PC-9 (cell line): ENCODE measurements at regions not wholly inside any gene's neighbourhood (a gene's known extent, or its start where the extent isn't known, plus 50 kb on each side); places are given as distances from the start of the nearest gene placed in this dataset.

Experiments
- BruUV-seq: library from RNA; stranded (reverse); fragments of 400-500 nt; replicated peaks from 2 replicates; lab custom pipeline; 2021; lab: Mats Ljungman, UMichigan
- CTCF ChIA-PET: fragments of 300-600 bp; sonication (Branson Sonifier 250); formaldehyde crosslinking; loops from one replicate; lab custom pipeline; 2022; ENCODE audit warnings: antibody characterized with exemption; lab: Charles Lee
- POLR2A ChIA-PET: fragments of 300-600 bp; sonication (Branson Sonifier 250); formaldehyde crosslinking; loops from one replicate; lab custom pipeline; 2022; ENCODE audit warnings: antibody characterized with exemption; ENCODE audit not compliant: unreplicated experiment; lab: Charles Lee
- DNase-seq, 2 experiments: peaks; one replicate each; pipeline versions ENCODE4 v3.0.0 to v3.0.0-alpha.2; 2015 to 2022; ENCODE audit warnings: mixed read lengths in 1 of 2
- H2AFZ ChIP-seq: fragments of 200-600 bp; sonication (generic); 2 replicates; pipeline ENCODE4 v1.8.1; 2017; ENCODE audit warnings: antibody characterized with exemption
- H3F3A ChIP-seq: fragments of 200-600 bp; sonication (generic); 2 replicates; pipeline ENCODE4 v1.8.1; 2017; ENCODE audit warnings: antibody characterized with exemption, mild to moderate bottlenecking, low read depth; ENCODE audit not compliant: insufficient read depth
- H3K27ac ChIP-seq: fragments of 200-600 bp; sonication (generic); 2 replicates; pipeline ENCODE4 v1.6.1; 2016; ENCODE audit warnings: mixed run types
- H3K27me3 ChIP-seq: fragments of 200-600 bp; sonication (generic); 2 replicates; pipeline ENCODE4 v1.6.1; 2016; ENCODE audit warnings: low read depth, mixed run types; ENCODE audit not compliant: insufficient read depth
- H3K36me3 ChIP-seq: fragments of 200-600 bp; sonication (generic); 2 replicates; pipeline ENCODE4 v1.6.1; 2016; ENCODE audit warnings: low read depth, mixed run types
- H3K4me1 ChIP-seq: fragments of 200-600 bp; sonication (generic); replicated peaks from 2 replicates; pipeline ENCODE4 v1.6.1; 2016; ENCODE audit warnings: mixed run types; ENCODE audit not compliant: insufficient read depth
- H3K4me2 ChIP-seq: fragments of 200-600 bp; sonication (generic); 2 replicates; pipeline ENCODE4 v1.6.1; 2017; ENCODE audit warnings: mixed run types
- H3K4me3 ChIP-seq: fragments of 200-600 bp; sonication (generic); 2 replicates; pipeline ENCODE4 v1.6.1; 2016; ENCODE audit warnings: mixed run types
- H3K79me2 ChIP-seq: fragments of 200-600 bp; sonication (generic); 2 replicates; pipeline ENCODE4 v1.6.1; 2017; ENCODE audit warnings: low read depth, mixed run types
- H3K9me2 ChIP-seq: fragments of 200-600 bp; sonication (generic); 2 replicates; pipeline ENCODE4 v1.8.1; 2017; ENCODE audit warnings: mild to moderate bottlenecking; ENCODE audit not compliant: insufficient read depth
- H3K9me3 ChIP-seq: fragments of 200-600 bp; sonication (generic); 2 replicates; pipeline ENCODE4 v1.8.1; 2016; ENCODE audit warnings: low read depth; ENCODE audit not compliant: insufficient read depth
- H4K20me1 ChIP-seq: fragments of 200-600 bp; sonication (generic); 2 replicates; pipeline ENCODE4 v1.8.1; 2017; ENCODE audit not compliant: insufficient read depth
- EZH2 ChIP-seq: fragments of 200-600 bp; sonication (generic); IDR thresholded peaks from 2 replicates; pipeline ENCODE4 v1.8.0; 2017; ENCODE audit warnings: antibody characterized with exemption, low read depth
- intact Hi-C: fragments of 100-400 bp; cut with micrococcal nuclease; formaldehyde crosslinking; loops from one replicate; pipeline ENCODE4 v1.10.0; 2022; ENCODE audit not compliant: unreplicated experiment
- TF ChIP-seq, protein P1 (sequence below): fragments of 200-600 bp; sonication (generic); conservative IDR thresholded peaks from 2 replicates; pipeline ENCODE4 v1.6.1; 2017; ENCODE audit warnings: mixed run types, antibody characterized with exemption, mild to moderate bottlenecking, moderate library complexity

DNA sequence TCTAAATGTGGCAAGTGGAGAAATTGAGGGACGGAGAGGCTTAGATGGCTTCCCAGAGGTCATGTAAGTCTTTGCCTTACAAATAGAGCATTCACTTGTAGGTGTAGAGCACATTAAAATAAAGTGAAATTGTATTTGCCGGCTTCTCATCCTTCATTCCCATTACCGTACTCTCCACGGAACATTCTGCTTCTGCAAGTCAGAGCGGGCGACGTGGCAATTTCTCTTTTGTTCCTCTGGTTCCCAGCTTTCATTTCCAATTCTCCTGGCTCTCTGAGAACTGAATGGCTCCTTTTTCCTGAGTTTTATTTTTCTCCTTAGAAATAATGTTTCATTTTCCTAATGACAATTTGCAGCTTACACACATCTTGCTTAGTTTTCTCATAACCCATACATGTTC is 51.3 kb upstream of the PFKP start:
- ChIA-PET CTCF (no interaction called here), POLR2A (no interaction called here)
- intact Hi-C loops = no loop called here
- Histone ChIP-seq H3K79me2 (no peaks in the 10 kb centered on the region), H3K9me3 (no peaks in the 10 kb centered on the region), H3F3A (no peaks in the 10 kb centered on the region), H3K27ac (no peak overlapping the region), H3K4me2 (no peak overlapping the region), H3K9me2 (no peaks in the 10 kb centered on the region), H2AFZ (no peak overlapping the region), H3K4me3 (no peak overlapping the region), H3K4me1 (no peaks in the 10 kb centered on the region), H3K27me3 (peaks cover 93% of the 10 kb centered on the region), H3K36me3 (no peaks in the 10 kb centered on the region), H4K20me1 (no peaks in the 10 kb centered on the region)
- TF ChIP-seq, protein P1, sequence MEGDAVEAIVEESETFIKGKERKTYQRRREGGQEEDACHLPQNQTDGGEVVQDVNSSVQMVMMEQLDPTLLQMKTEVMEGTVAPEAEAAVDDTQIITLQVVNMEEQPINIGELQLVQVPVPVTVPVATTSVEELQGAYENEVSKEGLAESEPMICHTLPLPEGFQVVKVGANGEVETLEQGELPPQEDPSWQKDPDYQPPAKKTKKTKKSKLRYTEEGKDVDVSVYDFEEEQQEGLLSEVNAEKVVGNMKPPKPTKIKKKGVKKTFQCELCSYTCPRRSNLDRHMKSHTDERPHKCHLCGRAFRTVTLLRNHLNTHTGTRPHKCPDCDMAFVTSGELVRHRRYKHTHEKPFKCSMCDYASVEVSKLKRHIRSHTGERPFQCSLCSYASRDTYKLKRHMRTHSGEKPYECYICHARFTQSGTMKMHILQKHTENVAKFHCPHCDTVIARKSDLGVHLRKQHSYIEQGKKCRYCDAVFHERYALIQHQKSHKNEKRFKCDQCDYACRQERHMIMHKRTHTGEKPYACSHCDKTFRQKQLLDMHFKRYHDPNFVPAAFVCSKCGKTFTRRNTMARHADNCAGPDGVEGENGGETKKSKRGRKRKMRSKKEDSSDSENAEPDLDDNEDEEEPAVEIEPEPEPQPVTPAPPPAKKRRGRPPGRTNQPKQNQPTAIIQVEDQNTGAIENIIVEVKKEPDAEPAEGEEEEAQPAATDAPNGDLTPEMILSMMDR = no peak
- DNase-seq = no peak
- BruUV-seq = no TSS peak

DNA sequence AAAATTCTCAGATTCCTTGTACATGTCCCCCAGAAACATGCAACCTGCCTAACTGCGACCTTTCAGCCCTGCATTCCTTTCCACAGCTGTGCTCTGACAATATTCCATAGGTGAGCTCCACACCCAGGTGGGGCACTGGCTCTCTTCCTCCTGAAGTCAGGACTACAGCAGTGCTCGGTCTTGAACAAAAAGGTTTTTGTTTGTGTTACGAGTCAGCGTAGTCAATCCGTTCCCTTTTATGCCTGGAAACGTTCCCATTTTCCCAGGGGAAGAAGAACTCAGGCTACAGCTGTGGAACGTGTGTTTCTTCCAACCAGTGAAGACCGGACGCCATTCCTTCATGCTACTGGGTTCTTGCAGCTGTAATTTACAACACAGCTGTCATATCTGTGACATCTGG is 52.4 kb upstream of the PFKP start:
- no peak for DNase-seq
- Histone ChIP-seq H3K27me3 (peaks cover 93% of the 10 kb centered on the region), H3K4me1 (no peaks in the 10 kb centered on the region), H2AFZ (no peak overlapping the region), H3K9me3 (no peaks in the 10 kb centered on the region), H3K9me2 (no peaks in the 10 kb centered on the region), H4K20me1 (no peaks in the 10 kb centered on the region), H3K36me3 (no peaks in the 10 kb centered on the region), H3K4me2 (no peak overlapping the region), H3K4me3 (no peak overlapping the region), H3K79me2 (no peaks in the 10 kb centered on the region), H3F3A (no peaks in the 10 kb centered on the region), H3K27ac (no peak overlapping the region)
- CTCF ChIA-PET = no interaction called here
- intact Hi-C loops = no loop called here
- POLR2A ChIA-PET = interaction anchor here (0.6 kb wide), 1 partner anchor 92 kb away, joined by 6 read pairs; no protein-coding TSS in a partner anchor
- TF ChIP-seq EZH2 = no peak
- TF ChIP-seq, protein P1 = no peak
- no TSS peak for BruUV-seq

DNA sequence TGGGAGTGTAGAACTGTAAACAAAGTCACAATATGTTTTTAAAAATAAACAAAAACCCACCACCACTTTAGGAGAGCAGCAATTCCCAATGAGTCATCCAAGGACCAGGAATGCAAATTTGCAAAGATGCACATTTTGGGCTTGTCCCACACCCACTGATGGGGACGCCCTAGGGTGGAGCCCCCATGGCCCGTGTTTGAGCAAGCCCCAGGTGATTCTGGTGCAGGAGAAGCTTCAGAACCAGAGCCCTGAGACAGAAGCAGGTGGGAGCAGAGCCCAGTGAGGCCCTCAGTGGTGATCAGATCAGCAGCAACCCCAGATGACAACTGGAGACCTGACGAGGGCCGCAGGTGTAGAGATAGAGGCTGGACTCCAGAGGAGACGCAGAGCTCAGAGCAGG is 55.1 kb upstream of the PFKP start:
- ChIA-PET POLR2A (no interaction called here), CTCF (no interaction called here)
- Histone ChIP-seq H3K79me2 (no peaks in the 10 kb centered on the region), H3K36me3 (no peaks in the 10 kb centered on the region), H3K4me2 (no peak overlapping the region), H4K20me1 (no peaks in the 10 kb centered on the region), H2AFZ (no peak overlapping the region), H3K4me1 (no peaks in the 10 kb centered on the region), H3K9me2 (no peaks in the 10 kb centered on the region), H3K27me3 (peaks cover 93% of the 10 kb centered on the region), H3F3A (no peaks in the 10 kb centered on the region), H3K9me3 (no peaks in the 10 kb centered on the region), H3K27ac (no peak overlapping the region), H3K4me3 (no peak overlapping the region)
- no peak for DNase-seq
- TF ChIP-seq EZH2 = no peak
- TF ChIP-seq, protein P1 = no peak
- intact Hi-C loops = no loop called here
- BruUV-seq = no TSS peak
